Activated T-cell treated with anti-CD3 and anti-CD28 coated beads, Interleukin-2, amount 50 U/mL, for 48 hours (primary cell): ENCODE measurements at regions not wholly inside any gene's neighbourhood (a gene's known extent, or its start where the extent isn't known, plus 50 kb on each side); places are given as distances from the start of the nearest gene placed in this dataset.
A peak's percentile ranks its signal among the peaks of the same experiment; 100 is the strongest.

Experiments used
- DNase-seq, 2 experiments: peaks; one replicate each; pipeline ENCODE4 v3.0.0-alpha.2; 2020

GRCh38 chr16:49910541-49911071 lies 54.7 kb upstream of the ZNF423 start:
- DNase-seq, result no peak

GRCh38 chr16:49911430-49911829 lies 55.5 kb upstream of the ZNF423 start:
- DNase-seq, result no peak

GRCh38 chr16:49912721-49913120 lies 56.8 kb upstream of the ZNF423 start:
- no peak for DNase-seq

- DNase-seq, result no peak
Observed at GRCh38 chr16:49913720-49914119, 57.8 kb upstream of the ZNF423 start.

- no peak for DNase-seq
Observed at GRCh38 chr16:49914657-49915056, 58.7 kb upstream of the ZNF423 start.

- no peak for DNase-seq
Observed at GRCh38 chr16:49918257-49918656, 62.3 kb upstream of the ZNF423 start.

GRCh38 chr16:49919327-49919726 lies 63.4 kb upstream of the ZNF423 start:
- no peak for DNase-seq

- DNase-seq, result no peak
Observed at GRCh38 chr16:49920397-49920796, 64.5 kb upstream of the ZNF423 start.

GRCh38 chr16:49921106-49921505 lies 65.2 kb upstream of the ZNF423 start:
- DNase-seq, result no peak

- DNase-seq, result peak; percentile 56 to 58
Observed at GRCh38 chr16:49921791-49922456, 66.0 kb upstream of the ZNF423 start.

- no peak for DNase-seq
Observed at GRCh38 chr16:49923411-49923810, 67.5 kb upstream of the ZNF423 start.

GRCh38 chr16:49924078-49924477 lies 68.2 kb upstream of the ZNF423 start:
- no peak for DNase-seq

- DNase-seq, result no peak
Observed at GRCh38 chr16:49926941-49927340, 71.0 kb upstream of the ZNF423 start.

- no peak for DNase-seq
Observed at GRCh38 chr16:49928176-49929041, 72.5 kb upstream of the ZNF423 start.

- DNase-seq, result no peak
Observed at GRCh38 chr16:49929626-49930025, 73.7 kb upstream of the ZNF423 start.

- DNase-seq, result no peak
Observed at GRCh38 chr16:49930841-49931240, 74.9 kb upstream of the ZNF423 start.

GRCh38 chr16:49931266-49931665 lies 75.4 kb upstream of the ZNF423 start:
- no peak for DNase-seq

GRCh38 chr16:49931916-49932315 lies 76.0 kb upstream of the ZNF423 start:
- DNase-seq, result no peak

GRCh38 chr16:49932434-49932833 lies 76.5 kb upstream of the ZNF423 start:
- no peak for DNase-seq

GRCh38 chr16:49932946-49933345 lies 77.0 kb upstream of the ZNF423 start:
- DNase-seq, result no peak

- DNase-seq, result no peak
Observed at GRCh38 chr16:49936791-49937190, 80.9 kb upstream of the ZNF423 start.

- no peak for DNase-seq
Observed at GRCh38 chr16:49937886-49938285, 82.0 kb upstream of the ZNF423 start.

GRCh38 chr16:49939495-49939894 lies 83.6 kb upstream of the ZNF423 start:
- no peak for DNase-seq
